ENCODE measurements at regions not wholly inside any gene's neighbourhood (a gene's known extent, or its start where the extent isn't known, plus 50 kb on each side); places are given as distances from the start of the nearest gene placed in this dataset.

GRCh38 chr14:101027291-101027690 is 123.8 kb upstream of the RTL1 start:
- H3K27ac Mint-ChIP-seq, result no peak overlapping the region
- DNase-seq (ENCODE audit: low spot score in 2 of 2) (no peak), ATAC-seq (no peak)
- no peaks in the 10 kb centered on the region for H3K4me1 Mint-ChIP-seq
- no peaks in the 10 kb centered on the region for H3K36me3 Mint-ChIP-seq
- no peak overlapping the region for H3K4me3 Mint-ChIP-seq
- H3K9me3 Mint-ChIP-seq, result peaks cover 2% of the 10 kb centered on the region

GRCh38 chr14:101027966-101028365 is 124.4 kb upstream of the RTL1 start:
- H3K9me3 Mint-ChIP-seq, result peaks cover 2% of the 10 kb centered on the region
- H3K36me3 Mint-ChIP-seq, result no peaks in the 10 kb centered on the region
- DNase-seq (ENCODE audit: low spot score in 2 of 2) (no peak), ATAC-seq (no peak)
- no peak overlapping the region for H3K4me3 Mint-ChIP-seq
- no peak overlapping the region for H3K27ac Mint-ChIP-seq
- H3K4me1 Mint-ChIP-seq, result no peaks in the 10 kb centered on the region

DNA sequence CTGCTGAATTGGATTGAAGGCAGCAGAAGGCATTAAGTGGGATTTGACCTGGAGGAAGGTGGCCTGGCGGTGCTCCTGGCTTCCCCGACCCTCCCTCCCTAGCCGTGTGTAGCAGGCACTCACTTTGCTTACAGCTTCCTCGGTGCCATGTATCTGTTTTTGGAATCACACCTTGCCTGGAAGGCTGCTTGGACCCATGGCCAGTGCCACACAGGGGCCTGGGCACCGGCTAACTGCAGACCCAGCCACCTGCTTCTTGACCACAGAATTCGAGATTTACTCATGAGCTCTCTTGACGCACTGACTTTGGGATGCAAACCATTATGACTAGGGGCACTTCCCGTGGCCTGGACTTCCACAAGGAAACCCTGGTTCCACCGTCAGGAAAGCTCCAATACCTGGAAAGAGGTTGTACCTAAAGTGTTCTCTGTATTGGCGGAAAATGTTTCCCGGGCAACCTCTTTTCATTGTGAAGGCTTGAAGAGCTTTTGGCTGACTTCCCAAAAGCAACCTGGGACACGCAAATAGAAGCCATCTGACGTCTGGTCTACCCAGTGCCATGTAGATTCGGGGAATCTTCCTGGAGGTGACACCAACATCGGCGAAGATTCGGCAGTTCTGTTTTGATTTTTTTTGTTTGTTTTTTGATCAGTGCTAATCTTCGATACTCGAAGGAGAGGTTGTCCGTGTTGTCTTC is 125.6 kb upstream of the RTL1 start:
- Mint-ChIP-seq H3K36me3 (no peaks in the 10 kb centered on the region), H3K27ac (no peak overlapping the region), H3K4me1 (no peaks in the 10 kb centered on the region), H3K4me3 (no peak overlapping the region), H3K9me3 (peaks cover 2% of the 10 kb centered on the region)
- ATAC-seq, result no peak
- no peak for DNase-seq (ENCODE audit: low spot score in 2 of 2)

- peaks cover 2% of the 10 kb centered on the region for H3K9me3 Mint-ChIP-seq
- H3K27ac Mint-ChIP-seq, result no peak overlapping the region
- ATAC-seq, result no peak
- DNase-seq (ENCODE audit: low spot score in 2 of 2), result no peak
- H3K4me3 Mint-ChIP-seq, result no peak overlapping the region
- H3K36me3 Mint-ChIP-seq, result no peaks in the 10 kb centered on the region
- H3K4me1 Mint-ChIP-seq, result no peaks in the 10 kb centered on the region
Observed at GRCh38 chr14:101029668-101030290, 126.3 kb upstream of the RTL1 start.

DNA sequence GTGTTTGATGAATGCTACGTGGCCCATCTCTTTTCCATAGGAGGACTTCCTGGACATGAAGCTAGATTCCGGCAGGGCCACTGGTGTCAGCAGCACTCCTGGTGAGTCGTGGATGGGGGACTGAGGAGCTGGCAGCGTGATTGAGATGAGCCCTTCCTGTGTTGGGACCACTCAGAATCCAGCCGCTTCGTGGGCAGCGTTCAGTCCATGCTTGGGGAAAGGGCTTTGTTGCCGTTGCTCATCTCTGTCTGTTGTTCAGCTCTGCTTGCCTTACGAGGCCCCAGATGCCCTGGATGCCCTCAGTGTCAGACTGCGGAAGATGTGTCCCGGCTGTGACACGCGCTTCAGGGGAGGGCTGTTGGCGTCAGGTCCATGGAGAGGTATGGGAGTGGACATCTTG is 127.1 kb upstream of the RTL1 start:
- no peak overlapping the region for H3K4me3 Mint-ChIP-seq
- ATAC-seq (no peak), DNase-seq (ENCODE audit: low spot score in 2 of 2) (no peak)
- no peaks in the 10 kb centered on the region for H3K4me1 Mint-ChIP-seq
- H3K36me3 Mint-ChIP-seq, result no peaks in the 10 kb centered on the region
- H3K9me3 Mint-ChIP-seq, result peaks cover 2% of the 10 kb centered on the region
- no peak overlapping the region for H3K27ac Mint-ChIP-seq

- ATAC-seq (no peak), DNase-seq (ENCODE audit: low spot score in 2 of 2) (no peak)
- Mint-ChIP-seq H3K27ac (no peak overlapping the region), H3K36me3 (no peaks in the 10 kb centered on the region), H3K4me3 (no peak overlapping the region), H3K9me3 (peaks cover 2% of the 10 kb centered on the region), H3K4me1 (no peaks in the 10 kb centered on the region)
Observed at GRCh38 chr14:101031186-101031585, 127.7 kb upstream of the RTL1 start.

GRCh38 chr14:101031721-101032120 is 128.2 kb upstream of the RTL1 start:
- no peak for DNase-seq (ENCODE audit: low spot score in 2 of 2)

GRCh38 chr14:101032433-101032832 is 128.9 kb upstream of the RTL1 start:
- ATAC-seq, result no peak

More at GRCh38 chr14:101031721-101032120, 128.2 kb upstream of the RTL1 start:
- Mint-ChIP-seq H3K4me1 (no peaks in the 10 kb centered on the region), H3K4me3 (no peak overlapping the region), H3K9me3 (peaks cover 2% of the 10 kb centered on the region), H3K27ac (no peak overlapping the region), H3K36me3 (no peaks in the 10 kb centered on the region)
- no peak for ATAC-seq

GRCh38 chr14:101033006-101033405 is 129.5 kb upstream of the RTL1 start:
- no peaks in the 10 kb centered on the region for H3K4me1 Mint-ChIP-seq
- H3K27ac Mint-ChIP-seq, result no peak overlapping the region
- H3K36me3 Mint-ChIP-seq, result no peaks in the 10 kb centered on the region
- H3K9me3 Mint-ChIP-seq, result peaks cover 2% of the 10 kb centered on the region
- ATAC-seq (no peak), DNase-seq (ENCODE audit: low spot score in 2 of 2) (no peak)
- no peak overlapping the region for H3K4me3 Mint-ChIP-seq

More at GRCh38 chr14:101032433-101032832, 128.9 kb upstream of the RTL1 start:
- H3K4me1 Mint-ChIP-seq, result no peaks in the 10 kb centered on the region
- H3K4me3 Mint-ChIP-seq, result no peak overlapping the region
- H3K9me3 Mint-ChIP-seq, result peaks cover 2% of the 10 kb centered on the region
- H3K27ac Mint-ChIP-seq, result no peak overlapping the region
- no peak for DNase-seq (ENCODE audit: low spot score in 2 of 2)
- H3K36me3 Mint-ChIP-seq, result no peaks in the 10 kb centered on the region

- no peak for ATAC-seq
- H3K36me3 Mint-ChIP-seq, result no peaks in the 10 kb centered on the region
- peaks cover 2% of the 10 kb centered on the region for H3K9me3 Mint-ChIP-seq
- no peak overlapping the region for H3K4me3 Mint-ChIP-seq
- no peak for DNase-seq (ENCODE audit: low spot score in 2 of 2)
- no peak overlapping the region for H3K27ac Mint-ChIP-seq
- no peaks in the 10 kb centered on the region for H3K4me1 Mint-ChIP-seq
Observed at GRCh38 chr14:101033446-101034165, 130.1 kb upstream of the RTL1 start.

DNA sequence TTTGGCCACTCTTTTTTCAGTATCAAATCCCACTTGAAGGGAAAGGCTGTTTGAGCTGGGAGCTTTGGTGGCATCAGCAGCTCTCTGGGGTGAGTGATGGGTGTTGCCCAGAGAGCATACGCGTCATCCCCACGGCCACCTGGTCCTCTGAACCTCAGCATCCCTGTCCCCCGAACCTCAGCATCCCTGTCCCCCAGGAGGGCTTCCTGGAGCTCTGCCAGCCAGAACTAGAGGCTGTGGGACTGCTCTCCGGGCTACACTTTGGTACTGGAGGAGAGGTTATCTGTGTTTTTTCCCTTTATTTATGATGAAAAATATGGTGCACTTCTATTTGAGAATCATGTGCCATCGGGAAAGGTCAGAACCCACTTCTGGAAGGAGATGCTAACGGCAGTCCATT is 131.5 kb upstream of the RTL1 start:
- peaks cover 2% of the 10 kb centered on the region for H3K9me3 Mint-ChIP-seq
- H3K27ac Mint-ChIP-seq, result no peak overlapping the region
- no peak overlapping the region for H3K4me3 Mint-ChIP-seq
- ATAC-seq (no peak), DNase-seq (ENCODE audit: low spot score in 2 of 2) (no peak)
- no peaks in the 10 kb centered on the region for H3K4me1 Mint-ChIP-seq
- peaks cover 7% of the 10 kb centered on the region for H3K36me3 Mint-ChIP-seq

- no peaks in the 10 kb centered on the region for H3K4me1 Mint-ChIP-seq
- H3K9me3 Mint-ChIP-seq, result peaks cover 2% of the 10 kb centered on the region
- no peak overlapping the region for H3K4me3 Mint-ChIP-seq
- peaks cover 7% of the 10 kb centered on the region for H3K36me3 Mint-ChIP-seq
- H3K27ac Mint-ChIP-seq, result no peak overlapping the region
- DNase-seq (ENCODE audit: low spot score in 2 of 2) (no peak), ATAC-seq (no peak)
Observed at GRCh38 chr14:101035466-101036225, 132.1 kb upstream of the RTL1 start.

- ATAC-seq (no peak), DNase-seq (ENCODE audit: low spot score in 2 of 2) (no peak)
- Mint-ChIP-seq H3K27ac (no peak overlapping the region), H3K4me1 (no peaks in the 10 kb centered on the region), H3K9me3 (peaks cover under 1% of the 10 kb centered on the region), H3K4me3 (no peak overlapping the region), H3K36me3 (peaks cover 7% of the 10 kb centered on the region)
Observed at GRCh38 chr14:101037021-101037817, 133.7 kb upstream of the RTL1 start.

GRCh38 chr14:101039031-101039754 is 135.7 kb upstream of the RTL1 start:
- Mint-ChIP-seq H3K4me3 (no peak overlapping the region), H3K27ac (no peak overlapping the region), H3K4me1 (no peaks in the 10 kb centered on the region), H3K9me3 (no peaks in the 10 kb centered on the region), H3K36me3 (peaks cover 7% of the 10 kb centered on the region)
- DNase-seq (ENCODE audit: low spot score in 2 of 2) (no peak), ATAC-seq (no peak)

Measured in stimulated activated effector memory CD8-positive, alpha-beta T cell treated with anti-CD3 and anti-CD28 coated beads, Interleukin-12 subunit alpha, Interleukin-12 subunit beta, amount 100 ng/mL, for 72 hours (primary cell).